HepG2 (cell line): ENCODE measurements at regions not wholly inside any gene's neighbourhood (a gene's known extent, or its start where the extent isn't known, plus 50 kb on each side); places are given as distances from the start of the nearest gene placed in this dataset.
"Not testable (repeated sequence)": the region's sequence is repeated elsewhere in the genome, so short reads cannot be mapped to it uniquely, and the experiment has no call there.

ENCODE experiments used
- ATAC-seq: fragments of 200-7000 bp; cut with Tn5 transposase; 3 replicates; pipeline ENCODE4 v1.9.1; 2020; ENCODE audit warnings: mild to moderate bottlenecking, moderate library complexity
- BruUV-seq: library from RNA; stranded (reverse); fragments of 400-500 nt; replicated peaks from 2 replicates; lab custom pipeline; 2021; lab: Mats Ljungman, UMichigan
- CTCF ChIA-PET: fragments of 300-600 bp; formaldehyde crosslinking; extraction: SDS; loops from one replicate; lab custom pipeline; 2021; ENCODE audit warnings: low total read pairs, inconsistent platforms, low intra/inter-chr PET ratio; lab: Yijun Ruan, JAX
- POLR2A ChIA-PET: fragments of 350-600 bp; sonication (Branson Sonifier 250); formaldehyde crosslinking; loops from one replicate; lab custom pipeline; 2020; ENCODE audit warnings: antibody characterized with exemption, inconsistent platforms; lab: Yijun Ruan, JAX
- DNase-seq: peaks from one replicate; pipeline ENCODE4 v3.0.0-alpha.2; 2015; ENCODE audit warnings: low spot score
- FAIRE-seq: peaks from 3 replicates; lab custom pipeline; 2011; peaks lifted over from hg19 to GRCh38; lab: Jason Lieb, UNC
- H2AFZ ChIP-seq: one replicate; pipeline ENCODE4 v1.6.1; 2011; ENCODE audit warnings: low read length, inconsistent platforms
- H3K27ac ChIP-seq: fragments of 300-600 bp; 3 replicates; pipeline ENCODE4 v1.8.0; 2011; ENCODE audit warnings: mixed run types, mild to moderate bottlenecking, mixed read lengths, low read length, inconsistent platforms; ENCODE audit not compliant: insufficient read depth; ENCODE audit errors: extremely low read length
- H3K27me3 ChIP-seq, 2 experiments: fragments of 200-600 bp in 1 of 2; 2 replicates in 1 of 2; 3 replicates in 1 of 2; pipeline versions ENCODE4 v1.6.0 to v1.8.0; 2011; ENCODE audit warnings: low read length in 2 of 2, mild to moderate bottlenecking in 2 of 2, moderate library complexity in 2 of 2, inconsistent platforms in 1 of 2; ENCODE audit not compliant: insufficient read depth in 2 of 2, control insufficient read depth in 1 of 2
- H3K36me3 ChIP-seq, 2 experiments: fragments of 200-600 bp in 1 of 2; replicated peaks in 1 of 2; 2 replicates in 1 of 2; 3 replicates in 1 of 2; pipeline versions ENCODE4 v1.5.1 to v1.8.0; 2011; ENCODE audit warnings: low read length in 2 of 2, inconsistent platforms in 1 of 2; ENCODE audit not compliant: insufficient read depth in 2 of 2, control insufficient read depth in 1 of 2
- H3K4me1 ChIP-seq: 2 replicates; pipeline ENCODE4 v1.5.1; 2012; ENCODE audit warnings: low read length, inconsistent platforms; ENCODE audit not compliant: insufficient read depth
- H3K4me2 ChIP-seq: 2 replicates; pipeline ENCODE4 v1.6.0; 2011; ENCODE audit warnings: low read depth, low read length, inconsistent platforms
- H3K4me3 ChIP-seq, 3 experiments: fragments of 200-600 bp in 1 of 3; sonication (generic), shearing (Covaris generic) in 1 of 3; replicated peaks in 1 of 3; 2 replicates each; pipeline ENCODE4 v1.5.1; 2011 to 2016; ENCODE audit warnings: low read length in 3 of 3, inconsistent platforms in 2 of 3, low read depth in 2 of 3, mild to moderate bottlenecking in 2 of 3, control low read depth in 1 of 3, mixed read lengths in 1 of 3; ENCODE audit not compliant: insufficient read depth in 1 of 3
- H3K79me2 ChIP-seq: one replicate; pipeline ENCODE4 v1.6.1; 2011; ENCODE audit warnings: low read length, inconsistent platforms; ENCODE audit not compliant: insufficient read depth
- H3K9ac ChIP-seq: 2 replicates; pipeline ENCODE4 v1.6.0; 2011; ENCODE audit warnings: mild to moderate bottlenecking, low read depth, low read length, inconsistent platforms; ENCODE audit not compliant: insufficient read depth
- H3K9me3 ChIP-seq: 2 replicates; pipeline ENCODE4 v1.5.1; 2012; ENCODE audit warnings: mild to moderate bottlenecking, low read length
- H4K20me1 ChIP-seq: 2 replicates; pipeline ENCODE4 v1.6.0; 2011; ENCODE audit warnings: inconsistent platforms, mild to moderate bottlenecking, low read length, moderate library complexity; ENCODE audit not compliant: insufficient read depth
- ATRX ChIP-seq: sonication (generic); formaldehyde crosslinking; IDR thresholded peaks from 2 replicates; pipeline ENCODE4 v1.4.0; 2020; ENCODE audit warnings: missing genetic modification reagents, borderline replicate concordance
- CREM ChIP-seq, 2 experiments: sonication (generic) in 1 of 2; formaldehyde crosslinking in 1 of 2; IDR thresholded peaks; 2 replicates each; pipeline versions ENCODE4 v1.4.0 to v1.6.1; 2016 to 2020; ENCODE audit warnings: antibody characterized with exemption in 1 of 2, mild to moderate bottlenecking in 1 of 2, missing genetic modification reagents in 1 of 2
- ETV6 ChIP-seq: sonication (generic); formaldehyde crosslinking; conservative IDR thresholded peaks from 2 replicates; pipeline ENCODE4 v1.4.0; 2020; ENCODE audit warnings: missing genetic modification reagents
- HNRNPLL ChIP-seq: fragments of 200-400 bp; formaldehyde crosslinking; IDR thresholded peaks from 2 replicates; pipeline ENCODE4 v1.6.1; 2017; ENCODE audit warnings: mild to moderate bottlenecking, low read depth, low read length; ENCODE audit not compliant: poor library complexity, severe bottlenecking
- MAFF ChIP-seq: IDR thresholded peaks from 2 replicates; pipeline ENCODE4 v1.6.1; 2011; ENCODE audit warnings: low read depth, low read length, improper control_type of control experiment
- MEIS2 ChIP-seq: sonication (generic); formaldehyde crosslinking; IDR thresholded peaks from 2 replicates; pipeline ENCODE4 v1.9.0; 2021; ENCODE audit warnings: mild to moderate bottlenecking, missing genetic modification reagents
- MIXL1 ChIP-seq: IDR thresholded peaks from 2 replicates; pipeline ENCODE4 v1.6.1; 2016
- SRSF1 ChIP-seq: fragments of 200-400 bp; formaldehyde crosslinking; optimal IDR thresholded peaks from 2 replicates; pipeline ENCODE3; 2017; ENCODE audit warnings: mild to moderate bottlenecking, low read depth, low read length, moderate library complexity
- TCF7L2 ChIP-seq: IDR thresholded peaks from 2 replicates; pipeline ENCODE4 v1.6.1; 2011; ENCODE audit warnings: mild to moderate bottlenecking, low read depth, low read length, moderate library complexity
- ZBTB42 ChIP-seq: sonication (generic); formaldehyde crosslinking; IDR thresholded peaks from 2 replicates; pipeline ENCODE4 v1.5.0; 2020; ENCODE audit warnings: mild to moderate bottlenecking, missing genetic modification reagents
- ZFP37 ChIP-seq: sonication (generic); formaldehyde crosslinking; IDR thresholded peaks from 2 replicates; pipeline ENCODE4 v1.4.0; 2020; ENCODE audit warnings: missing genetic modification reagents, borderline replicate concordance
- ZNF205 ChIP-seq: IDR thresholded peaks from 2 replicates; pipeline ENCODE4 v1.6.1; 2018; ENCODE audit warnings: missing biosample characterization, missing genetic modification reagents
- ZNF367 ChIP-seq: sonication (generic); formaldehyde crosslinking; IDR thresholded peaks from 2 replicates; pipeline ENCODE4 v1.4.0; 2020; ENCODE audit warnings: missing genetic modification reagents, borderline replicate concordance
- ZNF496 ChIP-seq: sonication (generic); formaldehyde crosslinking; IDR thresholded peaks from 2 replicates; pipeline ENCODE4 v1.8.1; 2023; ENCODE audit warnings: mild to moderate bottlenecking, moderate library complexity, missing genetic modification reagents; ENCODE audit not compliant: insufficient replicate concordance
- WGBS: methylation state at CpG from one replicate; pipeline ENCODE4 v1.1.6; 2017; ENCODE audit warnings: low lambda C conversion rate; 5-methylcytosine and 5-hydroxymethylcytosine counted together
- in situ Hi-C: cut with HindIII; loops from 2 replicates; pipeline ENCODE4 v1.10.0; 2017; ENCODE audit warnings: low pct_unique_long_range_greater_than_20kb; ENCODE audit not compliant: extremely low pct_ligation_motif_present
- intact Hi-C: fragments of 100-400 bp; cut with micrococcal nuclease; formaldehyde crosslinking; loops from one replicate; pipeline ENCODE4 v1.10.0; 2022; ENCODE audit not compliant: unreplicated experiment
- TF ChIP-seq, protein P1 (sequence below): sonication (generic); formaldehyde crosslinking; IDR thresholded peaks from 2 replicates; pipeline ENCODE4 v1.4.0; 2020; ENCODE audit warnings: missing genetic modification reagents, borderline replicate concordance

DNA sequence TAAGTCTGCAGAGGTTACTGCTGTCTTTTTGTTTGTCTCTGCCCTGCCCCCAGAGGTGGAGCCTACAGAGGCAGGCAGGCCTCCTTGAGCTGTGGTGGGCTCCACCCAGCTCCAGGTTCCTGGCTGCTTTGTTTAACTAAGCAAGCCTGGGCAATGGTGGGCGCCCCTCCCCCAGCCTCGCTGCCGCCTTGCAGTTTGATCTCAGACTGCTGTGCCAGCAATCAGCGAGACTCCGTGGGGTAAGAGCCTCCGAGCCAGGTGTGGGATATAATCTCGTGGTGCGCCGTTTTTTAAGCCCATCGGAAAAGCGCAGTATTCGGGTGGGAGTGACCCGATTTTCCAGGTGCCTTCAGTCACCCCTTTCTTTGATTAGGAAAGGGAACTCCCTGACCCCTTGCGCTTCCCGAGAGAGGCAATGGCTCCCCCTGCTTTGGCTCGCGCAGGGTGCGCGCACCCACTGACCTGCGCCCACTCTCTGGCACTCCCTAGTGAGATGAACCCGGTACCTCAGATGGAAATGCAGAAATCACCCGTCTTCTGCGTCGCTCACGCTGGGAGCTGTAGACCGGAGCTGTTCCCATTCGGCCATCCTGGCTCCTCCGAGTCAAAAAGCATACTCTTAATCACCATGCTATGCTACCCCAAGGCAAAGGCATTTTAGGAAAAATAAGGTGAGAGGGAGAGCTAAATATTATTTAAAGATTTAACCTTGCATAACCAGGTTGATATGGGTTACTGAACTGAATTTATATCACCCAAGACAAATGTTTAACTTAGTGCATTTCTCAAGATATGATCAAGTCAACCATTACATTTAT lies 96.8 kb downstream of the FANCF start:
- peak overlapping the region; percentile 7; the same call in 1 of the 2 replicates for H3K4me2 ChIP-seq
- DNase-seq, CTCF ChIA-PET: not testable (repeated sequence)

DNA sequence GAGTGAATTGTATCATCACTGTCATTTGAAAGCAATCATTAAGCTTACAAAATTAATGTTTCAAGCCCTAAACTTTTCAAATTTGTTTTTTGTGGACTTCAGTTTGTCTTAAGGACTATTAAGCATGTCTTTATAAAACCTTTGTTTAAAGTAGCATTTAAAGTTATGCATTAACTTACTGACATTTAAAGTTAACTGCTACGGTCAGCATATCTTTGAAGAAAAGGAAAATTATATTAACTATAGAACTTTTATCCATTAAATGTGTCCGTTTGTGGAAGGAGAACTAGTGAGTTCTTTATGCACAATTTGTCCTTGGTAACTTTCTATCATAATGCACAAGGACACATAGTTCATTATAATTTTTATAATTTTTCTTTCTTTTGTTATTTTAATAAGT lies 103.4 kb downstream of the FANCF start:
- Histone ChIP-seq H3K36me3 (no peaks in the 10 kb centered on the region), H3K4me3 (no peak overlapping the region), H3K9ac (no peak overlapping the region), H3K79me2 (no peaks in the 10 kb centered on the region), H2AFZ (no peak overlapping the region), H3K27ac (no peak overlapping the region), H3K4me2 (no peak overlapping the region), H3K27me3 (no peaks in the 10 kb centered on the region), H3K9me3 (no peaks in the 10 kb centered on the region), H4K20me1 (no peaks in the 10 kb centered on the region), H3K4me1 (no peaks in the 10 kb centered on the region)
- in situ Hi-C loops (no loop called here), intact Hi-C loops (no loop called here)
- DNase-seq (no peak), ATAC-seq (no peak), FAIRE-seq (no peak)
- CTCF ChIA-PET, result no interaction called here
- POLR2A ChIA-PET, result no interaction called here
- WGBS, result 1% methylated on average over 2 of the region's 2 CpGs
- BruUV-seq, result no TSS peak
- no peak for TF ChIP-seq ZNF367
- TF ChIP-seq MEIS2 (CRISPR knock-in tag), result no peak
- no peak for TF ChIP-seq TCF7L2
- no peak for TF ChIP-seq ZFP37 (CRISPR knock-in tag)
- no peak for TF ChIP-seq ZBTB42 (CRISPR knock-in tag)
- no peak for TF ChIP-seq MIXL1
- no peak for TF ChIP-seq ZNF205 (CRISPR knock-in tag)
- no peak for TF ChIP-seq SRSF1
- TF ChIP-seq ZNF496 (CRISPR knock-in tag), result no peak
- no peak for TF ChIP-seq ETV6 (CRISPR knock-in tag)
- TF ChIP-seq CREM (IDR thresholded peaks at IDR 0.05), result no peak
- TF ChIP-seq CREM (CRISPR knock-in tag; IDR thresholded peaks at IDR 0.05), result no peak
- no peak for TF ChIP-seq HNRNPLL
- TF ChIP-seq MAFF, result peak; percentile 43
- no peak for TF ChIP-seq ATRX (CRISPR knock-in tag)

More for the DNA sequence above, 96.8 kb downstream of the FANCF start:
- intact Hi-C loops, H3K4me1 ChIP-seq, H2AFZ ChIP-seq, H3K9me3 ChIP-seq, FAIRE-seq, H3K36me3 ChIP-seq, H3K79me2 ChIP-seq, ATAC-seq, POLR2A ChIA-PET: not testable (repeated sequence)
- WGBS, result 58% methylated on average over 19 of the region's 28 CpGs
- TF ChIP-seq, protein P1, sequence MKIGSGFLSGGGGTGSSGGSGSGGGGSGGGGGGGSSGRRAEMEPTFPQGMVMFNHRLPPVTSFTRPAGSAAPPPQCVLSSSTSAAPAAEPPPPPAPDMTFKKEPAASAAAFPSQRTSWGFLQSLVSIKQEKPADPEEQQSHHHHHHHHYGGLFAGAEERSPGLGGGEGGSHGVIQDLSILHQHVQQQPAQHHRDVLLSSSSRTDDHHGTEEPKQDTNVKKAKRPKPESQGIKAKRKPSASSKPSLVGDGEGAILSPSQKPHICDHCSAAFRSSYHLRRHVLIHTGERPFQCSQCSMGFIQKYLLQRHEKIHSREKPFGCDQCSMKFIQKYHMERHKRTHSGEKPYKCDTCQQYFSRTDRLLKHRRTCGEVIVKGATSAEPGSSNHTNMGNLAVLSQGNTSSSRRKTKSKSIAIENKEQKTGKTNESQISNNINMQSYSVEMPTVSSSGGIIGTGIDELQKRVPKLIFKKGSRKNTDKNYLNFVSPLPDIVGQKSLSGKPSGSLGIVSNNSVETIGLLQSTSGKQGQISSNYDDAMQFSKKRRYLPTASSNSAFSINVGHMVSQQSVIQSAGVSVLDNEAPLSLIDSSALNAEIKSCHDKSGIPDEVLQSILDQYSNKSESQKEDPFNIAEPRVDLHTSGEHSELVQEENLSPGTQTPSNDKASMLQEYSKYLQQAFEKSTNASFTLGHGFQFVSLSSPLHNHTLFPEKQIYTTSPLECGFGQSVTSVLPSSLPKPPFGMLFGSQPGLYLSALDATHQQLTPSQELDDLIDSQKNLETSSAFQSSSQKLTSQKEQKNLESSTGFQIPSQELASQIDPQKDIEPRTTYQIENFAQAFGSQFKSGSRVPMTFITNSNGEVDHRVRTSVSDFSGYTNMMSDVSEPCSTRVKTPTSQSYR, result peak; percentile 28; the same call in 1 of the 2 replicates
- TF ChIP-seq, all 625 proteins: peak for 1; not testable (repeated sequence) for 624
- in situ Hi-C loops, H3K27me3 ChIP-seq, H3K4me3 ChIP-seq, H3K9ac ChIP-seq, H3K27ac ChIP-seq, H4K20me1 ChIP-seq, BruUV-seq: not testable (repeated sequence)
